ENCODE measurements at regions not wholly inside any gene's neighbourhood (a gene's known extent, or its start where the extent isn't known, plus 50 kb on each side); places are given as distances from the start of the nearest gene placed in this dataset.

GRCh38 chr16:86240716-86241363, 269.5 kb upstream of the FOXF1 start:
- no peak for TF ChIP-seq CTCF (optimal IDR thresholded peaks at IDR 0.05 in 1 of 3, IDR thresholded peaks at IDR 0.05 in 1 of 3, conservative IDR thresholded peaks at IDR 0.05 in 1 of 3; ENCODE audit: extremely low read depth in 1 of 3, insufficient read depth in 2 of 3, low read length in 3 of 3)
- no peak for TF ChIP-seq EZH2 (IDR thresholded peaks at IDR 0.05; ENCODE audit: low read length)

Measured in keratinocyte (primary cell).